Fibroblast of the aortic adventitia (primary cell): ENCODE measurements at regions not wholly inside any gene's neighbourhood (a gene's known extent, or its start where the extent isn't known, plus 50 kb on each side); places are given as distances from the start of the nearest gene placed in this dataset.

Experiments used
- DNase-seq: peaks from one replicate; pipeline ENCODE4 v3.0.0-alpha.2; 2010; ENCODE audit warnings: low read depth
- H3K4me3 ChIP-seq: 2 replicates; pipeline ENCODE4 v1.5.1; 2011; ENCODE audit warnings: low read depth, mild to moderate bottlenecking, control low read depth, low read length, moderate library complexity
- CTCF ChIP-seq: IDR thresholded peaks from 2 replicates; pipeline ENCODE4 v1.5.1; 2011; ENCODE audit warnings: mild to moderate bottlenecking, low read length, control low read depth, inconsistent platforms; ENCODE audit not compliant: insufficient read depth

GRCh38 chr6:54771968-54772367, 74.6 kb upstream of the FAM83B start:
- TF ChIP-seq CTCF = no peak
- DNase-seq = no peak
- no peak overlapping the region for H3K4me3 ChIP-seq

GRCh38 chr6:54772610-54773009, 74.0 kb upstream of the FAM83B start:
- TF ChIP-seq CTCF = no peak
- no peak for DNase-seq
- H3K4me3 ChIP-seq = no peak overlapping the region

GRCh38 chr6:54775576-54775975, 71.0 kb upstream of the FAM83B start:
- TF ChIP-seq CTCF = no peak
- no peak overlapping the region for H3K4me3 ChIP-seq

DNA sequence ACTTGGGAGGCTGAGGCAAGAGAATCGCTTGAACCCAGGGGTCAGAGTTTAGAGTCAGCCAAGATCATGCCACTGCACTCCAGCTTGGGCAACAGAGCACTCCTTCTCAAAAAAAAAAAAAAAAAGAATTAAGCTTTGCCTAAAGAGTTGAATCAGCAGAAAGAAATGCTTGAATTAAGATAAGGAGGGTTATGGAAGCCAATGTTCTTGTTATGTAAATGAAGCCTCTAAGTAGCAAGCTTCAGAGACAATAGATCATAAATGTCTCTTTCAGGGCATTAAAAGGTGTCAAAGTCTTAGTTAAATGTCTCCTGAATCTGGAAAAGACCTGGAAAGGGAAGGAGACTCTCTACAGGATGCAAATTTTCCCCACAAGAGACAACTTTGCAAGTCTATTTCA, 69.7 kb upstream of the FAM83B start:
- DNase-seq = no peak
- TF ChIP-seq CTCF = no peak
- no peak overlapping the region for H3K4me3 ChIP-seq

More at GRCh38 chr6:54775576-54775975, 71.0 kb upstream of the FAM83B start:
- DNase-seq = no peak

DNA sequence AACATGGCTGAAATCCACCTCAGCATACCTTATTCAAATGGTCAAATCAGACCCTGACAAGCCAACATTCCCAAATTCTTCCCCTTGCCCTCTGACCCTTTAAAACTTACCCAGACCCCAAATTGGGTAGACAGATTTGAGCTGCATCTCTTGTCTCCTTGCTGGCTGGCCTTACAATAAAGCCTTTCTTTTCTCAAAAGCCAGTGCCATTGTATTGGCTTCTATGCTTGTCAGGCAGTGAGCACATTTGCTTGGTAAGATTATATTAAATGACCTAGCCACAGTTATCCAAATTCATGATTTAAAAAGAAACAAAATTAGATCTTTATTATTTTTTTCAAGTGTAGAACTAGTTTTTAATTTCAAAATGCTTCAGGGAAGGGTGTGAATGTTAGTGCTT, 67.8 kb upstream of the FAM83B start:
- no peak overlapping the region for H3K4me3 ChIP-seq
- no peak for TF ChIP-seq CTCF
- no peak for DNase-seq

- no peak overlapping the region for H3K4me3 ChIP-seq
- no peak for DNase-seq
- no peak for TF ChIP-seq CTCF
These were observed 62.6 kb upstream of the FAM83B start for GRCh38 chr6:54784011-54784410.

DNA sequence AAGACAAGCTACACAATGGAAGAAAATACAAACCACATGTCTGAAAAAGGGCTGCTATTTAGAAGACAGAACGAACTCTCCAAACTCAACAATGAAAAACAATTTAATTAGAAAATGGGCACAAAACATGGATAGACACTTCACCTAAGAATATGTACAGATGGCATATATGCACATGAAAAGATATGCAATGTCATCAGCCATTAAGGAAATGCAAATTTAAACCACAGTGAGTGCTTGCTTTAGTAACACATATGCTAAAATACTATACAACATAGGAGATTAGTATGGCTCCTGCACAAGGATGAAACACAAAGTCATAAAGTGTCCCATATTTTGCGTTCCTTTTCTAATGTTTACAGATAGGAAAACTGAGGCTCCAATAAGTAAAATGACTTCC, 60.4 kb upstream of the FAM83B start:
- DNase-seq = no peak
- no peak overlapping the region for H3K4me3 ChIP-seq
- no peak for TF ChIP-seq CTCF
